ENCODE measurements at regions not wholly inside any gene's neighbourhood (a gene's known extent, or its start where the extent isn't known, plus 50 kb on each side); places are given as distances from the start of the nearest gene placed in this dataset.

GRCh38 chr6:130314271-130314670 lies 51.5 kb upstream of the TMEM200A start:
- Histone ChIP-seq H3K27me3 (no peaks in the 10 kb centered on the region), H3K36me3 (no peaks in the 10 kb centered on the region), H3K27ac (no peak overlapping the region), H3K4me1 (no peaks in the 10 kb centered on the region), H3K4me3 (no peak overlapping the region), H3K9me3 (replicated peaks) (no peaks in the 10 kb centered on the region)
- no peak for DNase-seq

DNA sequence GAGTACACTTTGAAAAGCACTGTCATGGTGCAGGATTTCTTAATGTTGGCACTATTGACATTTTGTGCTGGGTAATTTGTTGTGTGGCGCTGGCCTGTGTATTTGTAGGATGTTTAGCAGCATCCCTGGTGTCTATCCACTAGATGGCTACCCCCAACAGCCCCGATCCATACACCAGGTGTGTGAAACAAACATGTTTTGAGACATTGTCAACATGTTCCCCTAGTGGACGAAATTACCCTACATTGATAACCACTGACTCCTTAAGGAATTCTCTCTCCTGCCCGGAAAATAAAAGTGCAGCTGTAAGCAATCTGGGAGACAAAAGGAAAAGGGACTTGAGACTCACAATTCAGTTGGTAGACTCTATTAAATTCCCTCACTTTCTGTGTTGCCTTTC lies 52.6 kb upstream of the TMEM200A start:
- no peak overlapping the region for H3K4me3 ChIP-seq
- no peaks in the 10 kb centered on the region for H3K36me3 ChIP-seq
- H3K9me3 ChIP-seq (replicated peaks) = no peaks in the 10 kb centered on the region
- H3K4me1 ChIP-seq = no peaks in the 10 kb centered on the region; the same call in 1 of the 2 replicates
- no peak overlapping the region for H3K27ac ChIP-seq
- no peaks in the 10 kb centered on the region for H3K27me3 ChIP-seq
- DNase-seq = no peak

DNA sequence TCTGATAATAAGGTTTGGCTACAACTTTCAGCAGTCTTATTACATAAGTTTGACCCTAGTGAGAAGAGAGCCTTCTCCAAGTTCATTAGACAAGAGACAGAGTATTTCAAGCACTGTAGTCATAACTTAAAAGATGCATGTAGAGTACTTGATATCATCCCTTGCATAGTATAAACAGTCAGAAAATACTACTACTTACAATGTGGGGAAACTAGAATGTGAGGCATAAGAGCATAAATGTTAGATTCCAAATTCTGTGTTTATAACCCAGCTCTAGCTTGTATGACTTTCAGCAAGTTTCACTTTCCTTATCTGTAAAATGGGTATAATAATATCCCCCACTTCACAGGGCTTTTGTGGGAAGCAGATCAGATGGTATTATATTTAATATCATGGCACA lies 56.8 kb upstream of the TMEM200A start:
- DNase-seq = no peak
- Histone ChIP-seq H3K9me3 (replicated peaks) (no peaks in the 10 kb centered on the region), H3K4me3 (no peak overlapping the region), H3K4me1 (peaks cover 3% of the 10 kb centered on the region; the same call in 1 of the 2 replicates), H3K27me3 (no peaks in the 10 kb centered on the region), H3K36me3 (no peaks in the 10 kb centered on the region), H3K27ac (no peak overlapping the region)

GRCh38 chr6:130307752-130308361 lies 58.0 kb upstream of the TMEM200A start:
- Histone ChIP-seq H3K9me3 (replicated peaks) (no peaks in the 10 kb centered on the region), H3K4me3 (no peak overlapping the region), H3K27me3 (no peaks in the 10 kb centered on the region), H3K36me3 (no peaks in the 10 kb centered on the region), H3K27ac (no peak overlapping the region), H3K4me1 (peaks cover 3% of the 10 kb centered on the region; the same call in 1 of the 2 replicates)
- no peak for DNase-seq

DNA sequence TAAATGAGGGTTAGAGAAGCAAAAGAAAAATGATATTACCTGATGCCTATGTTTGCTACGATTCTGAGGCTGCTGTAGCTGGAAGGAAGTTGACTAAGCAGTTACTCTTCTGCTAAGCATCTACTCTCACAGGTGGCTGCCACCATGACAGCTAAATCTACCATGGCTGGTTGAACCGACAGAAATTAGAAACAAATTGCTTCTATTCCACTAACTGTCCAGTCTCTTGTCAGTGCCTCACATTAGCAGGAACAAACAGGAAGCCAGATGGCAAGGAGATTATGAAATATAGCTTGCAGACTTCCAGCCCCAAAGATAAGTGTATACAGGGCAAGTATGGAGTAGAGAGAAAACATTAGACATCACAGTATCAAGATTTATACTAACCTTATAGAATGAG lies 59.4 kb upstream of the TMEM200A start:
- no peak for DNase-seq
- H3K27ac ChIP-seq = no peak overlapping the region

DNA sequence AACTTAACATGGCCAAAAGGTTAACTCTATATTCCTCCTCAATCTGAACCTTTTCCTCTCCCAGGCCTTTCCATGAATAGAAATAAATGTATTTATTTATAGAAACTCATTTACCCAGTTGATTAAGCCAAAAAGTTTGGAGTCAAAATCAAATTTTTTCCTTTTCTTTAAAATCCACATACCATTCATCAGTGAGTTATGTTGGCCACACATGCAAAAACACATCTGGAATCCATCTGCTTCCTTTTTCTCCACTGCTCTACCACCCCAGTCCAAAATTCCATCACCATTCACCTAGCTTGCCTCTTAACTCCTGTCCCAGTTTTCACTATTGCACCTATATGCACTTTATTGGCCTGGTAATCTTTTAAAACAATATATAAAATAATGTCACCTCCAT lies 62.4 kb upstream of the TMEM200A start:
- Histone ChIP-seq H3K27ac (no peak overlapping the region), H3K9me3 (replicated peaks) (0 out of 2 replicates have a peak, but pooled peaks cover 3% of the 10 kb centered on the region), H3K27me3 (no peaks in the 10 kb centered on the region), H3K4me1 (peaks cover 3% of the 10 kb centered on the region; the same call in 1 of the 2 replicates), H3K36me3 (no peaks in the 10 kb centered on the region), H3K4me3 (no peak overlapping the region)
- DNase-seq = no peak

More for the DNA sequence above, 59.4 kb upstream of the TMEM200A start:
- Histone ChIP-seq H3K9me3 (replicated peaks) (0 out of 2 replicates have a peak, but pooled peaks cover 3% of the 10 kb centered on the region), H3K27me3 (no peaks in the 10 kb centered on the region), H3K4me1 (peaks cover 3% of the 10 kb centered on the region; the same call in 1 of the 2 replicates), H3K4me3 (no peak overlapping the region), H3K36me3 (no peaks in the 10 kb centered on the region)

DNA sequence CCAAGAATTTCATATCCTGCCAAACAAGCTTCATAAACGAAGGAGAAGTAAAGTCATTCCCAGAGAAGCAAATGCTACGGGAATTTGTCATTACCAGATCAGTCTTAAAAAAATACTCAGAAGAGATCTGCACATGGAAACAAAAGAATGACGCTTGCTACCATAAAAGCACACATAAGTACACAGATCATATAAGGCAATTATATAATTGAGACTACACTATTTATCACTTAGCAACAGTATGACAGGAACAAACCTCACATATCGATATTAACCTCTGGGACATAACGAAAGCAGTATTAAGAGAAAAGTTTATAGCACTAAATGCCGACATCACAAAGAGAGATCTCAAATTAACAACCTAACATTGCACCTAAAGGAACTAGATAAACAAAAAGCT lies 67.6 kb upstream of the TMEM200A start:
- Histone ChIP-seq H3K27me3 (no peaks in the 10 kb centered on the region), H3K4me3 (no peak overlapping the region), H3K4me1 (no peaks in the 10 kb centered on the region), H3K9me3 (replicated peaks) (0 out of 2 replicates have a peak, but pooled peaks cover 3% of the 10 kb centered on the region), H3K27ac (no peak overlapping the region), H3K36me3 (no peaks in the 10 kb centered on the region)
- no peak for DNase-seq

DNA sequence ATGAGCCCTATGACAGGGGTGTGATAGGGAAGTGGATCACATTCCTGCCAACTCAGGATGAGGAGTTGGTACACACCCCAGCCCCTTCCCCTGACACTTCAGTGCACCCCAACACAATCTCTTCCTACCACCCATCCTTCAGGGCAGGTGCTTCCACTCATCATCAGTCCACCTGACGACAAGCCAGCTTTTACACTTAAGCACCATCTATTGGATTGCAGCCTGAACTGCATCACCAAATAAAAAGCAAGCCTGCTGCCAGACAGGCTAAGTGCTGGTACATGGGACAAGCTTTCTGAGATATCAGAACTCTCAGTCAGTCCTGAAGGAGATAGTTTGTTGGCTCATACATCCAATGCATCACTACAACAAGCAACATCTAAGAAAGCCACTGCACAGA lies 69.0 kb upstream of the TMEM200A start:
- Histone ChIP-seq H3K4me3 (no peak overlapping the region), H3K9me3 (replicated peaks) (no peaks in the 10 kb centered on the region), H3K27me3 (no peaks in the 10 kb centered on the region), H3K36me3 (no peaks in the 10 kb centered on the region), H3K4me1 (no peaks in the 10 kb centered on the region), H3K27ac (no peak overlapping the region)
- DNase-seq = no peak

GRCh38 chr6:130293800-130294199 lies 71.0 kb upstream of the SAMD3 start:
- H3K27ac ChIP-seq = no peak overlapping the region
- no peaks in the 10 kb centered on the region for H3K27me3 ChIP-seq
- H3K4me1 ChIP-seq = no peaks in the 10 kb centered on the region
- DNase-seq = peak; percentile 39 to 73
- H3K4me3 ChIP-seq = no peak overlapping the region
- H3K36me3 ChIP-seq = no peaks in the 10 kb centered on the region
- no peaks in the 10 kb centered on the region for H3K9me3 ChIP-seq (replicated peaks)

DNA sequence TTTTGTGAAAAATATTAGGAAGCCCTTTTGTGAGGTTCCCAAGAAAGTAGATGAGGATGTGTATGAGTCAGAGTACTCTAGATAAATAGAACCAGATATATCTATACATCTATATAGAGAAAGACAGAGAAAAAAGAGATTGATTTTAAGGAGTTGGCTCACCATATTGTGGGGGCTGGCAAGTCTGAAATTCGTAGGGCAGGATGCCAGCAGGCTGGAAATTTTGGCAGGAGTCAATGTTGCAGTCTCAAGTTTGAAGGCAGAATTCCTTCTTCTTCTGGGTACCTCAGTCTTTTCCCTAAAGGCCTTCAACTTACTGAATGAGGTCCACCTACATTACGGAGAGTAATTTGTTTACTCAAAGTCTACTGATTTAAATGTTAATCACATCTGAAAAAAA lies 65.3 kb upstream of the SAMD3 start:
- Histone ChIP-seq H3K4me3 (no peak overlapping the region), H3K27me3 (no peaks in the 10 kb centered on the region), H3K36me3 (no peaks in the 10 kb centered on the region), H3K4me1 (no peaks in the 10 kb centered on the region), H3K9me3 (replicated peaks) (no peaks in the 10 kb centered on the region), H3K27ac (no peak overlapping the region)
- DNase-seq = no peak

DNA sequence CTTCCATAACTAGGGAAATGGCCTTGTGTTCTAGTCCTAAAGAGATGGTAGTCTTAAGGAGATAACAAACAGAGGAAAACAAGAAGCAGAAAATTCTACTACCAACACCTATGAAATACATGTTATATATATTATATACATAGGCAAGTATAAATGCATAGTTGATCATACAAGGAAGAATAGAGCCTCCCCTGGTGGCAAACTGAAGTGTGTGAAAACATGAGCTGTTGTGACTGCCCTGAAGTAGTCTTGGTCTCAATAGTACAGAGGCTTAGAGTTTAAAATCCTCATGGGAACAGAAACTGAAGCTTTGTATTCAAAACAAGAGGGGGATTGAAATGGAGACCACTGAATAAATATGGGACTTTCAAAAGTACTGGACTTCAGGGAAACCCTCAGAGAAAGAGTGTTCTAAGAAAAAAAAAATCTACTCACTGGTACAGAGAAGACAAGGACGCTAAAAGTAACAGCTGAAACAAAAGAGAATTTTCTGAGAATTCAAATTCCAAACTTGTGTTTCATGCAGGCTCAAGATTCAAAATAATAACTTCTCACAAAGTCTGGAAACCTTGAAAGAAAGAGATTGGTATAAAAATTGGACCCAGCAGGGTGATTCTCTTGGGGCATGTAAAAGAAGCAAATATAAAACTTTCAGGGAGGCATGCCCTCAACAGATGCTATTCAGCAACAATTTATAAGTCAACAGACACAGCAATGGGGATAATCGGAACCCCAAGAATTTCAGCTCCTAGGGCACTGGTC lies 59.7 kb upstream of the SAMD3 start:
- Histone ChIP-seq H3K9me3 (replicated peaks) (no peaks in the 10 kb centered on the region; the same call in 1 of the 2 replicates), H3K4me1 (no peaks in the 10 kb centered on the region), H3K36me3 (no peaks in the 10 kb centered on the region), H3K4me3 (no peak overlapping the region), H3K27ac (no peak overlapping the region), H3K27me3 (no peaks in the 10 kb centered on the region)
- peak; percentile 14 to 52 for DNase-seq

DNA sequence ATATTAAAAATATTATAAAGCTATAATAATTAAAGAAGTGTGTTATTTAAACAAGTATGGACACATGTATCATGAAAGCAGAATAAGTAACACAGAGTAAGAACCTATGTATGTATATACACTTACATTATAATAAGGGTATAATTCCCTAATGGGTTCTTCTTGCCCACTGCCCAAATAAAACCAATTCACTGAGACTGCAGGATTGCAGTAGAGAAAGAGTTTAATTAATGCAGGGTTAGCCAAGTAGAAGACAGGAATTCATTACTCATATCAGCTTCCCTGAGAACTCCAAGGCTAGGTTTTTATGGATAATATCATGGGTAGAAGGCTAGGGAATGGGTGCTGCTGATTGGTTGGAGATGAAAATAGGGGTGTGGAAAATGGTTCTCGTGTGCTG lies 53.8 kb upstream of the SAMD3 start:
- Histone ChIP-seq H3K4me1 (no peaks in the 10 kb centered on the region), H3K36me3 (no peaks in the 10 kb centered on the region), H3K27ac (no peak overlapping the region), H3K27me3 (no peaks in the 10 kb centered on the region), H3K9me3 (replicated peaks) (peaks cover 7% of the 10 kb centered on the region), H3K4me3 (no peak overlapping the region)
- no peak for DNase-seq

DNA sequence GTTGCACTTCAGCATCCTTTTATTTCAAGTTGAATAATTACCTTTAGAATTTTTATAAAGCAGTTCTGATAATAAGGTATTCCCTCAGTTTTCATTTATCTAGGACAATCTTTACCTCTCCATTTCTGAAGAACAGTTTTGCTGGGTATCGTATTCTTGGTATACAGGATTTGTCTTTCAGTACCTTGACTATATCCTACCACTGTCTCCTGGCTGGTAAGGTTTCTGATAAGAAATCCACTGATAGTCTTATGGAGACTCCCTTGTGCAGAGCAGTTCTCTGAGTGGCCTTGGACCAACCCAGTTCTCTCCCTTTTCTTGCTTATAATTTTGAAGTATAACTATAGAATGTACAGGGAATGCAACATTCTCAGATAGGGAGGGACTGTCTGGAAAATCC lies 51.3 kb upstream of the SAMD3 start:
- H3K27ac ChIP-seq = no peak overlapping the region
- H3K9me3 ChIP-seq (replicated peaks) = peaks cover 7% of the 10 kb centered on the region
- no peaks in the 10 kb centered on the region for H3K36me3 ChIP-seq
- no peaks in the 10 kb centered on the region for H3K27me3 ChIP-seq
- H3K4me1 ChIP-seq = no peaks in the 10 kb centered on the region
- no peak for DNase-seq
- H3K4me3 ChIP-seq = no peak overlapping the region

All from SJCRH30 (cell line).